Epithelial cell of esophagus (primary cell): ENCODE measurements at regions not wholly inside any gene's neighbourhood (a gene's known extent, or its start where the extent isn't known, plus 50 kb on each side); places are given as distances from the start of the nearest gene placed in this dataset.
A peak's percentile ranks its signal among the peaks of the same experiment; 100 is the strongest.

ENCODE experiments used
- DNase-seq: peaks from one replicate; pipeline ENCODE4 v3.0.0; 2010; ENCODE audit warnings: low read depth
- H3K4me3 ChIP-seq: 2 replicates; pipeline ENCODE4 v1.5.1; 2011; ENCODE audit warnings: mild to moderate bottlenecking, low read length, control low read depth
- TF ChIP-seq, protein P1 (sequence below): IDR thresholded peaks from 2 replicates; pipeline ENCODE4 v1.5.1; 2011; ENCODE audit warnings: low read depth, mild to moderate bottlenecking, low read length, control low read depth, inconsistent platforms; ENCODE audit not compliant: insufficient read depth; ENCODE audit errors: missing control alignments

DNA sequence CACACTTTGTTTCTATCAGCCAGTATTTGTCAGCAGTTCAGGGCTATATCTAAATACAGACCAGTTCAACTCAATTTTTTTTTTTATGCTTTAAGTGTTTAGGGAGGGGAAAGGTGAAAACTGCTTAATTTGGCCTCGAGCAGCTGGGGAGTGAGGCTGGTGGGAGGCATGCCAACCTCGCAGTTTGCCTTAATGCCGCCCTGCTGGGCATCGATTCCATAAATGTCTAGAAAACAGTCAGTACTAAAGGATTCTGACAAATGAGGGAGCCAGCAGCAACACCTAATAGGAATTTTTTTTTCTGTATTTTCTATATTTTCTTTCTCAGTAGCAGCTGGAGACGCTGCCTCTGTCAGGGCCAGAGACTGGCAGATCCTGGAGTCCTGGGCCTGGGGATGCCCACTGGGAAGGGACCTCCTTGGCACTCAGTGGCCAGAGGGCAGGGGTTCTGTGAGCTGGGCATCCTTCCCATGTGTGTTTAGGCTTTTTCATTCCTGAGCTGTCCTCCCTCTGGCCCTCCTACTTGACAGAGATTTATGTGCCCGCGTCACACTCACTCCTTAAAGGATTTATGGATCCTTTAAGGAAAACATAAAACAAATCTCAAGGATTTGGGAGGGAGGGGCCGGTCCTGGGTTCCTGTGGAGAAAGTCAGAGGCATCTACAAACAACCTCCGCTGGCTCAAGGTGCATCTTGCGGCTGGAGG is 117.8 kb downstream of the WNT5A start:
- DNase-seq: no peak
- TF ChIP-seq, protein P1, sequence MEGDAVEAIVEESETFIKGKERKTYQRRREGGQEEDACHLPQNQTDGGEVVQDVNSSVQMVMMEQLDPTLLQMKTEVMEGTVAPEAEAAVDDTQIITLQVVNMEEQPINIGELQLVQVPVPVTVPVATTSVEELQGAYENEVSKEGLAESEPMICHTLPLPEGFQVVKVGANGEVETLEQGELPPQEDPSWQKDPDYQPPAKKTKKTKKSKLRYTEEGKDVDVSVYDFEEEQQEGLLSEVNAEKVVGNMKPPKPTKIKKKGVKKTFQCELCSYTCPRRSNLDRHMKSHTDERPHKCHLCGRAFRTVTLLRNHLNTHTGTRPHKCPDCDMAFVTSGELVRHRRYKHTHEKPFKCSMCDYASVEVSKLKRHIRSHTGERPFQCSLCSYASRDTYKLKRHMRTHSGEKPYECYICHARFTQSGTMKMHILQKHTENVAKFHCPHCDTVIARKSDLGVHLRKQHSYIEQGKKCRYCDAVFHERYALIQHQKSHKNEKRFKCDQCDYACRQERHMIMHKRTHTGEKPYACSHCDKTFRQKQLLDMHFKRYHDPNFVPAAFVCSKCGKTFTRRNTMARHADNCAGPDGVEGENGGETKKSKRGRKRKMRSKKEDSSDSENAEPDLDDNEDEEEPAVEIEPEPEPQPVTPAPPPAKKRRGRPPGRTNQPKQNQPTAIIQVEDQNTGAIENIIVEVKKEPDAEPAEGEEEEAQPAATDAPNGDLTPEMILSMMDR: no peak
- no peak overlapping the region for H3K4me3 ChIP-seq

DNA sequence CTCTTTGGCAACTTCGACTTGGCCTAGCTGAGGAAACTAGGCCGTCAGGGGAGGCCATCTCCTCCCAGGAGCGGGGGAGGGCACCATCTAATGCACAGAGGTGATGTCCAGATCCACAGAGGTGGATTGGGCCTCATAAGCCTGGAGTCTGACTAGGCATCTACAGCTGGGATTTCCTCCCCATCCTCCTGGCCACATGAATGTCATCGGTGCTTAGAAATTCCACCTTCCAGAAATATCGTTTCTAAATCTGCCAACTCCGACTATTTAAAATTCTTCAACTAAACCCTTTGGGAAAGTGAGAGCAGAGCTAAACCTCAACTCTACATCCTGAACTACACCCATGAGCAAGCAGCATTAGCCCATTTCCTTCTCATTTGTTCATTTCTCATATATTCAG is 118.7 kb downstream of the WNT5A start:
- DNase-seq: no peak
- TF ChIP-seq, protein P1: no peak
- no peak overlapping the region for H3K4me3 ChIP-seq

DNA sequence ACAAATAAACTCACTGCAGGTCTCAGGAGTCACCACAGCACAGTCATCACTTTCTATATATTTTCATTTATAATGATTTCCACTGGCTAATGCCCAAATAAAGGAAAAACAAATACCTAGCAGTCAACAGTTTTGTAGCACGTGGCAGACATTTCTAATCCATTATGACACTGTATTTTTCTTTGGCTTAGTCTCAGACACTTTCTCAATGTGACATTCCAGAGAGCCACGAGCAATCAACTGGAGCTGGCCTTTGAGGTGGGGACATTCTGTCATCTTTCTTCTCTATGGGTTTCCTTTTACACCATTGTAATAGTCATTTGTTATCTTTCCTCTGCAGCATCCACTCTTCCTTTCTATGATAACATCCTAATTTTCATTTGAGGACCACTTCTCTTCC is 119.7 kb downstream of the WNT5A start:
- no peak for DNase-seq
- no peak overlapping the region for H3K4me3 ChIP-seq
- TF ChIP-seq, protein P1: no peak

DNA sequence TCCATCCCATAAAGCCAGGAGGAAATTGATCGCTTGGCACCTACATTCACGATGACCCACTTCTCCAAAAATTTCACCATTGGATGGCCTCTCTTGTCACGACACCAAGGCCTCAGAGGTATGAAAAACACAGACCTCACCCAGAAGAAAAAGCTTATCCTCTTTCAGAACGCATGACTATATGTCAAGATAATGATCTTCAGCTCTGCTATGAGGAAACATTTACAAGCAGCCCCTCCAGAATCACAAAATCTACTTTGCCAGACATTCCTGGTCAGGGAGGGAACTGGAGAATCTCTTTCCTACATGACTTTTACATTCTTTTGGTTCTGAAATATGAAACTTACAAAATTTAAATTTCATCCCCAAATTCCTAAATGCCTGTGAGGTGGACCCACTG is 122.7 kb downstream of the WNT5A start:
- no peak overlapping the region for H3K4me3 ChIP-seq
- DNase-seq: no peak
- TF ChIP-seq, protein P1: no peak

DNA sequence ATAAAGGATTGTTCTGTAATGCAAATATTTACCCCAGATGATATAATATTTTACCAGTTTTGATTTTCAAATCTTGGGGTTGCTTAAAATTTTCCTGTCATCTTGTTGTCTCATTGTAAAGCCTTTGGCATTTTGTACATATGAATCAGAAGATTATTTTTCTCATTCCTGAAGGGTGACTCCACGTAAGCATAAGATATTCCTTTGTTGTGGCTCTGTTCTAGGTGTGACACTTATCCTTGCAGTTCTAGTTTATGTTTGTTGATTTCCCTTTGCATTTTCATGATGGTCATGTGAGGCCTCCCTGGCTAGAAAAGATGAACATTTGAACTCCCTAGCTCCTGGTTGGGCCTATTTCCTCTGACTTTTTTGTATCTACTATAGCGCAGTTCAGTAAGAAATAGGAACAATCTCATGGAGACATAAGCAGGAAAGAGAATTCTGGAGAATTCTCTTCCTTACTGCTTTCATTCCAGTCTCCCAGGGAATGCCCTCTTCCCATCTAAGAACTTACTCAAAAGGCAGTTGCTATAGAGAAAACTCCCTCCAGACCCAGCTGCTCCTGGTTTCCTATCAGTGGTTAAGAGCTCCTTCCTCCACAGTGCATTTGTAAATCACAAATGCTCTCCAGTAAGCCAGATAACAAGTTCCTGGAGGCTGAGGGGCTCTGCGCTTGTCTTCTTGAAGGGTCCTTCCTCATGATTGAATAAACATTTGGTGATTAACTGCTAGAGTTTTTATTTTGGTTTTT is 124.7 kb downstream of the WNT5A start:
- peak; percentile 32 for DNase-seq
- TF ChIP-seq, protein P1: no peak

DNA sequence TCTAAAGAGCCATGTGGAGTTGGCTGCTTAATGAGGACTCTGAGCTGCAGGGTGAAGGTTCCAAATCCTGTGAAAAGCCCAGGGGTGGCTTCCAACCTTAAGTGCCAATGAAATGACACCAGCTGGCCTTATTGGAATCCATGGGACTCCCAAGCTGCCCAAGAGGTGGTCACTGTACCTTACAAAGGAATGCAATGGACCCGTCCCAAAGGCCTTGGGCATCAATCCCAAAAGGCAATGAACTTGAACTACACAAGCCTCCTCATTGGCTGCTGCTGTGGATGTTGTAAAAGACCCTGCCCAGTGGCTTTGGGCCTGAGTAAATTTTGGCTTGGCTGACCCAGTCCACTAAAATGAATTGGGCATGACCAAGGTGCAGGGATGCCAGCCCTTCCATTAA is 129.3 kb downstream of the WNT5A start:
- TF ChIP-seq, protein P1: no peak
- H3K4me3 ChIP-seq: no peak overlapping the region
- no peak for DNase-seq

More for the DNA sequence above, 124.7 kb downstream of the WNT5A start:
- H3K4me3 ChIP-seq: no peak overlapping the region
